Vagina (tissue), 2 donors: ENCODE measurements at regions not wholly inside any gene's neighbourhood (a gene's known extent, or its start where the extent isn't known, plus 50 kb on each side); places are given as distances from the start of the nearest gene placed in this dataset.

Source experiments
- POLR2A ChIP-seq, 2 donors: fragments of 450-650 bp; IDR thresholded peaks; one replicate each; pipeline ENCODE4 v1.6.1; 2017; ENCODE audit warnings: antibody characterized with exemption in 2 of 2, mild to moderate bottlenecking in 2 of 2, moderate library complexity in 2 of 2
- POLR2AphosphoS5 ChIP-seq, 2 donors: sonication (generic); formaldehyde crosslinking; IDR thresholded peaks; one replicate each; pipeline ENCODE4 v1.9.0; 2017; ENCODE audit warnings: antibody characterized with exemption in 2 of 2, mild to moderate bottlenecking in 2 of 2, low read depth in 1 of 2; ENCODE audit not compliant: insufficient read depth in 1 of 2
- TF ChIP-seq, protein P1 (sequence below), 3 experiments: fragments of 450-650 bp in 2 of 3; fragments of 200-600 bp in 1 of 3; sonication (generic) in 1 of 3; IDR thresholded peaks; one replicate each; pipeline ENCODE4 v1.5.1; 2017 to 2019; ENCODE audit warnings: antibody characterized with exemption in 3 of 3, mild to moderate bottlenecking in 2 of 3, moderate library complexity in 2 of 3

DNA sequence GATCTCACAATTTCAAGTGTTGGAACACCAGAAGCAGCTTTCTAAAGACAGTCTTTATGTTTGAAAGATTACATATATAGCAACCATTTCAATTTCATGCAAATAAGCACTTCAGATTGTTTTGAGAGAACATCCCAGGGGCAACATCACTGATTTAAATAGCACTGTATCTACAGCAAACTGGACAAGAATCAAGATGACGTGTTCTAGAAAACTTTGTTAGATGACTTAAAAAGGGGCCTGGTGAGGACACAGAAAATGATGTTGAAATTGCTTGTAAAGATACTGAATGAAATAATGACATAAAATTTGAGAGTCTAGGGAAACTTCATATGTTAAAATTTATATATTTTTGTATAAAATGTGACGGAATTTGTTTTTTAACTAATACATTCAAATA, 277.1 kb downstream of the KLF12 start:
- TF ChIP-seq, protein P1, sequence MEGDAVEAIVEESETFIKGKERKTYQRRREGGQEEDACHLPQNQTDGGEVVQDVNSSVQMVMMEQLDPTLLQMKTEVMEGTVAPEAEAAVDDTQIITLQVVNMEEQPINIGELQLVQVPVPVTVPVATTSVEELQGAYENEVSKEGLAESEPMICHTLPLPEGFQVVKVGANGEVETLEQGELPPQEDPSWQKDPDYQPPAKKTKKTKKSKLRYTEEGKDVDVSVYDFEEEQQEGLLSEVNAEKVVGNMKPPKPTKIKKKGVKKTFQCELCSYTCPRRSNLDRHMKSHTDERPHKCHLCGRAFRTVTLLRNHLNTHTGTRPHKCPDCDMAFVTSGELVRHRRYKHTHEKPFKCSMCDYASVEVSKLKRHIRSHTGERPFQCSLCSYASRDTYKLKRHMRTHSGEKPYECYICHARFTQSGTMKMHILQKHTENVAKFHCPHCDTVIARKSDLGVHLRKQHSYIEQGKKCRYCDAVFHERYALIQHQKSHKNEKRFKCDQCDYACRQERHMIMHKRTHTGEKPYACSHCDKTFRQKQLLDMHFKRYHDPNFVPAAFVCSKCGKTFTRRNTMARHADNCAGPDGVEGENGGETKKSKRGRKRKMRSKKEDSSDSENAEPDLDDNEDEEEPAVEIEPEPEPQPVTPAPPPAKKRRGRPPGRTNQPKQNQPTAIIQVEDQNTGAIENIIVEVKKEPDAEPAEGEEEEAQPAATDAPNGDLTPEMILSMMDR (IDR thresholded peaks at IDR 0.05): no peak
- no peak for TF ChIP-seq POLR2AphosphoS5 (IDR thresholded peaks at IDR 0.05; ENCODE audit: insufficient read depth in 1 of 2, low read depth in 1 of 2)
- TF ChIP-seq POLR2A (IDR thresholded peaks at IDR 0.05): no peak
